IPS DF 19.7 (cell line): ENCODE measurements at regions not wholly inside any gene's neighbourhood (a gene's known extent, or its start where the extent isn't known, plus 50 kb on each side); places are given as distances from the start of the nearest gene placed in this dataset.
"Not testable (repeated sequence)": the region's sequence is repeated elsewhere in the genome, so short reads cannot be mapped to it uniquely, and the experiment has no call there.

Experiments used
- DNase-seq: peaks from one replicate; pipeline ENCODE4 v3.0.0-alpha.2; 2013; ENCODE audit warnings: low read depth, low spot score

GRCh38 chr5:74534397-74535129, 106.0 kb downstream of the ENC1 start:
- no peak for DNase-seq

GRCh38 chr5:74530326-74531050, 110.0 kb downstream of the ENC1 start:
- no peak for DNase-seq

GRCh38 chr5:74529101-74529500, 111.4 kb downstream of the ENC1 start:
- no peak for DNase-seq

DNA sequence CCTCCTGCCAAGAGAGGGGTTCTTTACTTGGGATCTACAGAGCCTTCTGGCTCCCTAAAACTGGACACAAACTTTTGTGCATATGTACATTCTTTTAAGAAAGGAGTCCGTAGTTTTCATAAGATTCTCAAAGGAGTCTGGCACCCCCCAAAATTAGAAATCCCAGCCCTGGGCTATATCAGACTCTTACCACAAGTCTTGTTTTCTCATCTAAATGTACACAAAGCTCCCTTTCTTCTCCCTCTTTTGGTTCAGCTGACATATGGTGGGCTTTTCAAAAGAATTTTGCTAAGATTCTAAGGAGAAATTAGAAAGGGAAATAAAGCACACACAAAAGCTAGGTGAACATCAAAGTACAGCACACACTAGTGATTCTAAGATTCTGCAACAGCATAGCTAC, 114.4 kb downstream of the ENC1 start:
- no peak for DNase-seq

DNA sequence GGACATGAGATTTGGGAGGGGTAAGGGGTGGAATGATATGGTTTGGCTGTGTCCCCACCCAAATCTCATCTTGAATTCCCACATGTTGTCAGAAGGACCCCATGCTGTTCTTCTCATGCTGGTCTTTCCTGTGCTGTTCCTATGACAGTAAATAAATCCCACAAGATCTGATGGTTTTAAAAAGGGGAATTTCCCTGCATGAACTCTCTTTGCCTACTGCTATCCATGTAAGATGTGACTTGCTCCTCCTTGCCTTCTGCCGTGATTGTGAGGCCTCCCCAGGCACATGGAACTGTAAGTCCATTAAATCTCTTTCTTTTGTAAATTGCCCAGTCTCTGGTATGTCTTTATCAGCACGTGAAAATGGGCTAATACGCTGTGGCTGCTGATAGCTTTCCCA, 115.8 kb downstream of the ENC1 start:
- DNase-seq = not testable (repeated sequence)

DNA sequence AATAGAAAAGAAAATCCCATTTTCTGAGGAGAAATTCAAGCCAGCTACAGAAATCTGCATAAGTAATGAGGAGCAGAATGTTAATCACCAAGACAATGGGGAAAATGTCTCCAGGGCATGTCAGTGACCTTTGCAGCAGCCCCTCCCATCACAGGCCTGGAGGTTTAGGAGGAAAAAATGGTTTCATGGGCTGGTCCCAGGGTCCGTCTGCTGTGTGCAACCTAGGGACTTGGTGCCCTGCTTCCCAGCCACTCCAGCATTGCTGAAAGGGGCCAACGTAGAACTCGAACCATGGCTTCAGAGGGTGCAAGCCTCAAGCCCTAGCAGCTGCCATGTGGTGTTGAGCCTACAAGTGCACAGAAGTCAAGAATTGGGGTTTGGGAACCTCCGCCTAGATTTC, 116.8 kb downstream of the ENC1 start:
- not testable (repeated sequence) for DNase-seq

DNA sequence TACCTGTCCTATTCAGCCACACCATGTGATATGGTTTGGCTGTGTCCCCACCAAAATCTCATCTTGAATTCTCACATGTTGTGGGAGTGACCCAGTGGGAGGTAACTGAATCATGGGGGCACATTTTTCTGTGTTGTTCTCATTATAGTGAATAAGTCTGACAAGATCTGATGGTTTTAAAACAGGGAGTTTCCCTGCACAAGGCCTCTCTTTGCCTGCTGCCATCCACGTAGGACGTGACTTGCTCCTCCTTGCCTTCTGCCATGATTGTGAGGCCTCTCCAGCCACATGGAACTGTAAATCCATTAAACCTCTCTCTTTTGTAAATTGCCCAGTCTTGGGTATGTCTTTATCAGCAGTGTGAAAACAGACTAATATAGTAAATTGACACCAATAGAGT, 117.7 kb downstream of the ENC1 start:
- not testable (repeated sequence) for DNase-seq

- no peak for DNase-seq
These were observed 119.1 kb downstream of the ENC1 start for GRCh38 chr5:74521401-74521800.

- no peak for DNase-seq
These were observed 120.8 kb downstream of the ENC1 start for GRCh38 chr5:74519679-74520078.

DNA sequence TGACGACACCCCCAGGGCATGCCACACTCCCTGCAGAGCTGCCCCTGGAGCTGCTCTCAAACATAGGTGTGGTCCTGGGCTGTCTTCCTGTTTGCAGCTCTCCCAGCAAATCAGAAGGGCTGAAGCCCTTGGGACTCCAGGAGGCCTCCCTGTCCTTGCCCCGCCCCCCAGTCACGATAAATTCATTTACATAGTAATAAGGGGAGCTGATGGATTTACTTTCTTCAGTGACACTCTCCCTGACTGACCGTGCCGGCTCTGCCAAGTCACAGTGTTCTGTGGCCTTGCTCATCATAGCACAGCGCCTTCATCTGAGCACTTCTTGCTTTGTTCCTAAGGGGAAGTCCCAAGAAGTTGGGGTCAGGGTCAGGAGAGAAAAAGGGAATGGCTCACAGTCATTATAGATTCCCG, 121.4 kb downstream of the ENC1 start:
- DNase-seq = no peak

DNA sequence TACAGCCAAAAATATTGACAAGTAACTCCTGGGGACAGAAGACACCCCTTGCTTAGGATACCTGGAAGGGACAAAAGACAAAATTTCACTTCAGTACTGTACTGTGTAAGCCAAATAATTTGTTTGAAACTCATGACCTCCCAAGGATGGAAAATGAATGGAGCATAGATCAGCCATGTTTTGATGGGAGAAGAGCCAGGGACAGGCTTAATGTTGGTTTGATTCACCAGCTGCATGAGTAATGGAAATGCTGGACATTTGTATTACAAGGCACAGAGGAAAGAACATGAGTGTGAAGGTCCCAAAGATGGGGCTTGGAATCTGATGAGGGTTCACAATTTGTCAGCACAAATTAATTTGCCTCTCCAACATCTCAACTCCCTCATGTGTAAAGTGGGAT, 122.8 kb downstream of the ENC1 start:
- no peak for DNase-seq

GRCh38 chr5:74516211-74516636, 124.3 kb downstream of the ENC1 start:
- peak; percentile 33 for DNase-seq

- no peak for DNase-seq
These were observed 125.5 kb downstream of the ENC1 start for GRCh38 chr5:74514888-74515551.

- DNase-seq = not testable (repeated sequence)
These were observed 128.8 kb downstream of the ENC1 start for GRCh38 chr5:74511770-74512169.

DNA sequence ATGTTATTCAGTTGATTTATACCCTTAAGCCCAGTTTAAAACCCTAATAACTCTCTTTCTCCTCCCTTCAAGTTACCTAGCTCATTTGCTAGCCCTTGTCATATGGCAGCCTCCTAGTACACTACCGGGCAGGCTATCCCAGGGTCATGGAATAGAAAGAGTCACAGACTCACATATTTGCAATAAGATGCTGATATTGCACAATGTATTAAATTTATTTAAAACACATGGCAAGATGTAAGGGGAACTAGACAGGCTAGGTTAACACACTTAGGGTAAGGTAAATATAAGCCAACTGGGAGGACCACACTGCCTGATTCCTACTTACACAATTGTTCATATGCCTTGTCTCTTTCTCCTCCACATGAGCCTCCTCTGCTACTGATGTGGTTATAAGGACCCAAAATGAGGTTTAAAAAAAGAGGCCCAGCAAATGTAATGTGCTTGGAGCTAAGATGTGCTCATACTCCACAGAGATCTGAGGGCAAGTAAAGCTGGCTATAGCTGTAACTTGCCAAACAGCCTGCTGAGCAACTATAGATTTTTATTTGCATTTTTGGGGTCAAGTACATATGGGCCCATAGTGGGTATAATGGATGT, 130.0 kb downstream of the ENC1 start:
- DNase-seq = no peak

DNA sequence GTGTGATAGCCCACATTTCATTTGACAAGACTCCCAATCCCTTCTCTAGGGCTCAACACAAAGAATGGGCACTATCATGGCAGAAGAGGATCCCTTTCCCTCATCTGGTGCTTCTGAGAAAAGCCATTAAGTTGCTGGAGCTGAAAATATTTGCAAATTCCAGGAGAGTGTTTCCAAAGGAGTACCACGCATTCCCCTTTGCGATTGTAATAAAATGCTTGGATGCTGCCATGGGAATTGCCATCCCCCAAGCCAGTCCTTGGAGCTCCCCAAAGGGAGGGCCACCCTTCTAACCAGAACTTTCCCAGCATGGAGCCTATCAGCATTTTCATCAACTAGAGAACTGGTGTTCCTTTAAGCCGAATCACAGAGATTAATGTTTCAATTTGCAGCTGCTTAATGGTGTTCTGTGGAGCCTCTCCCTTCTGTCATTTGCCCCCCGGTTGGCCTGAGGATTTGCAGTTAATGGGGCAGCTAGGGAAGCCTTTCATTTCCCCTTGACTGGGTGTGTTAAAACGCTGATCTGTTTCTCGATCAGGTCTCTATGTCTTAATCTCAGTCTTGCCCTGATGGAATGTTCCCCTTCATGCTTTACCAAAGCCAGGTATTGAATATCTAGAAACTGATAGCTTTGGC, 133.0 kb downstream of the ENC1 start:
- no peak for DNase-seq

DNA sequence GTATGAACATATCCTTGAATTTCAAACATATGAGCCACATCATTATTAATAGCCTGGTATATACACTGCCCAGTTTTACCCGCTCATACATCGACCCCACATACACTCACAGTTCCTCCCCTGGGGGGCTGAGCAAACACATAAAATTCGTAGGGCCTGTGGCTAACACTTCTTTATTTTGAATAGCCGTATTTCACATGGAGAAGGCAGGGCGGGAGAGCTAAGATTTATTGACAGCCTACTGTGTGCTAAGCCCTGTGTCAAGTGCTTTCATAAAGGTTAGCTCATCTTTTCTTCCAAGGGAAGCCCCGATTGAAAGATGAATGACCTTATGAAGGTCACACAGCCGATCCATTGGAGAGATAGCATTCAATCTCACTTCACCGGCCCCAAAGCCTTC, 134.4 kb downstream of the ENC1 start:
- no peak for DNase-seq

DNA sequence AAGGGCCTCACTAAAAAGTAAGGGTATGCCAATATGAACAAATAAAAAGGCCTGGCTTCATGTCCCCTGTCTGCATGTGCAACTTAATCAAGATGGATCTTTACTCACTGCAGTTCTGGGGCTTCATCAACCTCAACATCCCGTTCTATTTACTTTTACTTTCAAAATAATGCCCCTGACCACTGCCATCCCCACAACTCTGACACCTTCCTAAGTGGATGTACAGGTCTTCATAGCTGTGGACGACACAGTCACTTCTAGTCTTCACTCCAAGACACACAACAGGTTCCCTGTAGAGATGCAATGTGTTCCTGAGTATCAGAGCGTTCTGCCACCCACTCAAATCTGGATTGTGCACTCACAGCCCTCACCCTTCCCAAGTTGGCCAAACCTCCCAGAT, 136.1 kb downstream of the ENC1 start:
- no peak for DNase-seq

GRCh38 chr5:74502479-74502950, 138.0 kb downstream of the ENC1 start:
- DNase-seq = no peak

DNA sequence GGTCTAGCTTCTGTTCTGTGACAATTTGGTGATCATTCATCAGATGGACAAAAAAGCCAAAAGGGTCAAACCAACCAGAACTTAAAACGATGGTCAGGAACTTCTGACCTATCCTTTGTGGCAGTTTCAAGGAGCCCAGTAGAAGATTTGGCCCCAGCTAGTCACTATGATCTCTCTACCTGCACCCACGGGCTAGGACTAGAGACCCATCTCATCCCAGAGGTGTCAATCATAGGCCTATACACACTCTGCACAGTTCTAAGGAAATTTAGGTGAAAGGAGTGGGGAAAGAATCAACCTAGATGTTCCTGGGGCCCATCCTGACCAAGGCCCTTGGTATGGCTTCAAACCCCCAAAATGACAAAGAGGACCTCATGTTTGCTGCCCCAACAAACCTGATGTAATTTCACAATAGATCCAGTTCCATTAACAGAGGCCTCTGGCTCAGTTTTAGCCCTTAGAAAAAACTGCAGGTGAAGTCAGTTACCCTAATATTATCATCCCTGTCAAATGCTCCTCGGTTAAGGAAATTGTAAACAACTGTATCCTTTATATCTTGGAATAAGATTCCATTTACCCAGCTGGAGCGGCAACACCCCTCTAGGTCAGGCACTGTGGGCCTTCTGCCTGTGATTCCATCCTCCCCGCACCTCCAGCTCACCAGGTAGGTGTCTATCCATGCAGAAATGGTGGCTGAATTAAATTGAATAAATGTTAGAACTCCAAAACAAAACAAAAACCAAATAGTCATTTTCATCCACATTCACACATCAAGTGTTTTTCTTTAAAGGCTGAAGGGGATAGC, 138.7 kb downstream of the ENC1 start:
- DNase-seq = no peak
